Erythroblast (primary cell): ENCODE measurements at regions not wholly inside any gene's neighbourhood (a gene's known extent, or its start where the extent isn't known, plus 50 kb on each side); places are given as distances from the start of the nearest gene placed in this dataset.

ENCODE experiments used
- GATA1 ChIP-seq: IDR thresholded peaks from 2 replicates; pipeline ENCODE4 v1.6.1; 2011; ENCODE audit warnings: low read depth, mild to moderate bottlenecking, control low read depth, low read length, moderate library complexity
- POLR2A ChIP-seq: IDR thresholded peaks from 2 replicates; pipeline ENCODE4 v1.6.1; 2011; ENCODE audit warnings: mild to moderate bottlenecking, low read length

- TF ChIP-seq POLR2A (no peak), GATA1 (no peak)
These were observed 274.6 kb downstream of the CDH20 start for GRCh38 chr18:61607867-61608266.
